HCT116 (cell line): ENCODE measurements at regions not wholly inside any gene's neighbourhood (a gene's known extent, or its start where the extent isn't known, plus 50 kb on each side); places are given as distances from the start of the nearest gene placed in this dataset.

Source experiments
- ATAC-seq: fragments of 200-7000 bp; cut with Tn5 transposase; 2 replicates; pipeline ENCODE4 v1.9.1; 2020; ENCODE audit warnings: mild to moderate bottlenecking, moderate library complexity
- BruUV-seq: library from RNA; stranded (reverse); fragments of 400-500 nt; replicated peaks from 2 replicates; lab custom pipeline; 2021; lab: Mats Ljungman, UMichigan
- CTCF ChIA-PET: fragments of 300-600 bp; sonication (Branson Sonifier 250); formaldehyde crosslinking; loops from one replicate; lab custom pipeline; 2021; ENCODE audit warnings: antibody characterized with exemption; lab: Charles Lee
- POLR2A ChIA-PET: fragments of 300-600, 350-600 bp; sonication (Branson Sonifier 250); formaldehyde crosslinking; loops from one replicate; lab custom pipeline; 2021; ENCODE audit warnings: antibody characterized with exemption; lab: Charles Lee
- RAD21 ChIA-PET, 2 experiments: fragments of 300-600 bp; sonication (Branson Sonifier 250); formaldehyde crosslinking; loops; one replicate each; lab custom pipeline; 2023; ENCODE audit warnings: low total read pairs in 2 of 2; ENCODE audit not compliant: uncharacterized antibody in 2 of 2, unreplicated experiment in 2 of 2, low non-redundant PET in 1 of 2; lab: Charles Lee
- DNase-seq: peaks from one replicate; pipeline ENCODE4 v3.0.0-alpha.2; 2010; ENCODE audit warnings: low read depth, low spot score
- H2AFZ ChIP-seq: fragments of 200-600 bp; shearing (Covaris generic), sonication (generic); 2 replicates; pipeline ENCODE4 v1.6.1; 2017; ENCODE audit warnings: low read depth, mixed run types, mixed read lengths, antibody characterized with exemption, low read length; ENCODE audit not compliant: poor library complexity, severe bottlenecking
- H3K27ac ChIP-seq: 2 replicates; pipeline ENCODE4 v1.5.1; 2012; ENCODE audit warnings: low read depth, low read length
- H3K27me3 ChIP-seq: fragments of 200-600 bp; sonication (generic); 2 replicates; pipeline ENCODE4 v1.6.1; 2016; ENCODE audit warnings: mixed run types, low read length, mixed read lengths; ENCODE audit not compliant: insufficient read depth
- H3K36me3 ChIP-seq, 2 experiments: fragments of 200-500 bp in 1 of 2; fragments of 200-600 bp in 1 of 2; sonication (Bioruptor generic) in 1 of 2; sonication (generic) in 1 of 2; 2 replicates each; pipeline versions ENCODE4 v1.5.1 to v1.6.1; 2014 to 2016; ENCODE audit warnings: low read length in 2 of 2, inconsistent platforms in 1 of 2, mixed read lengths in 1 of 2, mixed run types in 1 of 2; ENCODE audit not compliant: insufficient read depth in 2 of 2, control insufficient read depth in 1 of 2
- H3K4me1 ChIP-seq, 2 experiments: fragments of 200-600 bp in 1 of 2; sonication (generic) in 1 of 2; 2 replicates each; pipeline versions ENCODE4 v1.5.1 to v1.6.1; 2012 to 2017; ENCODE audit warnings: low read length in 2 of 2, inconsistent platforms in 1 of 2, mild to moderate bottlenecking in 1 of 2, mixed read lengths in 1 of 2, mixed run types in 1 of 2, moderate library complexity in 1 of 2; ENCODE audit not compliant: insufficient read depth in 2 of 2, control insufficient read depth in 1 of 2
- H3K4me2 ChIP-seq: fragments of 200-600 bp; sonication (generic); 2 replicates; pipeline ENCODE4 v1.6.1; 2017; ENCODE audit warnings: mixed run types, low read length, mixed read lengths
- H3K4me3 ChIP-seq, 2 experiments: fragments of 200-600 bp in 1 of 2; sonication (generic) in 1 of 2; replicated peaks in 1 of 2; 2 replicates each; pipeline ENCODE4 v1.5.1; 2011 to 2016; ENCODE audit warnings: low read length in 2 of 2, control low read depth in 1 of 2, low read depth in 1 of 2, mild to moderate bottlenecking in 1 of 2, mixed read lengths in 1 of 2, mixed run types in 1 of 2
- H3K79me2 ChIP-seq: fragments of 200-600 bp; sonication (generic); 2 replicates; pipeline ENCODE4 v1.6.1; 2017; ENCODE audit warnings: mild to moderate bottlenecking, mixed run types, low read length, moderate library complexity, mixed read lengths; ENCODE audit not compliant: insufficient read depth
- H3K9ac ChIP-seq: fragments of 200-600 bp; sonication (generic); 2 replicates; pipeline ENCODE4 v1.6.1; 2016; ENCODE audit warnings: low read length, mixed read lengths
- H3K9me2 ChIP-seq: fragments of 200-600 bp; sonication (generic), shearing (Covaris generic); 2 replicates; pipeline ENCODE4 v1.6.1; 2017; ENCODE audit warnings: mixed run types, mild to moderate bottlenecking, moderate library complexity; ENCODE audit not compliant: insufficient read depth
- H3K9me3 ChIP-seq, 2 experiments: fragments of 200-500 bp in 1 of 2; fragments of 200-600 bp in 1 of 2; sonication (Bioruptor generic) in 1 of 2; sonication (generic) in 1 of 2; 2 replicates each; pipeline ENCODE4 v1.6.1; 2014 to 2017; ENCODE audit warnings: low read length in 2 of 2, mixed read lengths in 2 of 2, inconsistent platforms in 1 of 2, low read depth in 1 of 2, mild to moderate bottlenecking in 1 of 2, mixed run types in 1 of 2, moderate library complexity in 1 of 2; ENCODE audit not compliant: control insufficient read depth in 1 of 2, insufficient read depth in 1 of 2
- H4K20me1 ChIP-seq: fragments of 200-600 bp; sonication (generic), shearing (Covaris generic); 2 replicates; pipeline ENCODE4 v1.6.1; 2017; ENCODE audit warnings: mixed run types, mild to moderate bottlenecking, moderate library complexity; ENCODE audit not compliant: insufficient read depth
- ATF3 ChIP-seq: IDR thresholded peaks from 2 replicates; pipeline ENCODE4 v1.6.1; 2012
- CBX3 ChIP-seq: IDR thresholded peaks from 2 replicates; pipeline ENCODE4 v1.6.1; 2012; ENCODE audit warnings: low read depth
- CTCF ChIP-seq, 3 experiments: fragments of 200-600 bp in 1 of 3; sonication (generic) in 1 of 3; IDR thresholded peaks in 2 of 3; conservative IDR thresholded peaks in 1 of 3; 2 replicates each; pipeline ENCODE4 v1.5.1; 2012 to 2017; ENCODE audit warnings: low read depth in 2 of 3, low read length in 2 of 3, antibody characterized with exemption in 1 of 3, borderline replicate concordance in 1 of 3, control low read depth in 1 of 3, mild to moderate bottlenecking in 1 of 3, mixed read lengths in 1 of 3, mixed run types in 1 of 3, moderate library complexity in 1 of 3; ENCODE audit not compliant: insufficient read depth in 1 of 3
- ELF1 ChIP-seq: IDR thresholded peaks from 2 replicates; pipeline ENCODE4 v1.6.1; 2012; ENCODE audit warnings: low read depth, borderline replicate concordance
- FOSL1 ChIP-seq: IDR thresholded peaks from 2 replicates; pipeline ENCODE4 v1.6.1; 2012; ENCODE audit warnings: low read depth
- POLR2A ChIP-seq: IDR thresholded peaks from 2 replicates; pipeline ENCODE4 v1.7.0; 2011; ENCODE audit warnings: borderline replicate concordance; ENCODE audit not compliant: insufficient read depth, insufficient read length; ENCODE audit errors: extremely low read depth
- POLR2AphosphoS5 ChIP-seq: IDR thresholded peaks from 2 replicates; pipeline ENCODE4 v1.6.1; 2011; ENCODE audit warnings: mild to moderate bottlenecking, low read depth, low read length, moderate library complexity
- REST ChIP-seq: IDR thresholded peaks from 2 replicates; pipeline ENCODE4 v1.6.1; 2012; ENCODE audit warnings: low read depth
- SP1 ChIP-seq: IDR thresholded peaks from 2 replicates; pipeline ENCODE4 v1.6.1; 2012; ENCODE audit warnings: low read depth
- SRF ChIP-seq: IDR thresholded peaks from 2 replicates; pipeline ENCODE4 v1.6.1; 2012; ENCODE audit warnings: low read depth
- YY1 ChIP-seq: IDR thresholded peaks from 2 replicates; pipeline ENCODE4 v1.6.1; 2011; ENCODE audit warnings: low read length, low read depth, moderate library complexity, mild to moderate bottlenecking; ENCODE audit not compliant: insufficient replicate concordance; ENCODE audit errors: extremely low read depth
- ZNF274 ChIP-seq: fragments of 200-500 bp; sonication (Bioruptor generic); IDR thresholded peaks from 2 replicates; pipeline ENCODE4 v1.6.1; 2014; ENCODE audit warnings: mild to moderate bottlenecking, low read depth, low read length, inconsistent platforms
- intact Hi-C: fragments of 100-400 bp; cut with micrococcal nuclease; formaldehyde crosslinking; loops from 2 replicates; pipeline ENCODE4 v1.10.0; 2022

GRCh38 chr5:84985148-84985547 lies 600.5 kb upstream of the EDIL3 start:
- no TSS peak for BruUV-seq
- CTCF ChIA-PET = no interaction called here

More at GRCh38 chr5:84985148-84985547, 600.5 kb upstream of the EDIL3 start:
- H3K4me2 ChIP-seq = no peak overlapping the region
- H3K4me1 ChIP-seq = no peaks in the 10 kb centered on the region
- H3K9me2 ChIP-seq = no peaks in the 10 kb centered on the region; the same call in 1 of the 2 replicates
- POLR2A ChIA-PET = no interaction called here
- no peaks in the 10 kb centered on the region for H3K27me3 ChIP-seq
- no peak for DNase-seq
- H3K36me3 ChIP-seq = no peaks in the 10 kb centered on the region
- no peak overlapping the region for H3K9ac ChIP-seq
- intact Hi-C loops = no loop called here
- no peak overlapping the region for H3K4me3 ChIP-seq
- ATAC-seq = no peak
- no peak overlapping the region for H3K27ac ChIP-seq
- H2AFZ ChIP-seq = no peak overlapping the region
- TF ChIP-seq CTCF (IDR thresholded peaks at IDR 0.05 in 2 of 3, conservative IDR thresholded peaks at IDR 0.05 in 1 of 3; ENCODE audit: borderline replicate concordance in 1 of 3, insufficient read depth in 1 of 3, low read depth in 2 of 3, low read length in 2 of 3) (no peak), REST (no peak), POLR2A (no peak), FOSL1 (no peak), SP1 (no peak), ELF1 (no peak), YY1 (no peak), POLR2AphosphoS5 (no peak), CBX3 (no peak), ZNF274 (no peak), ATF3 (no peak), SRF (no peak)
- H3K79me2 ChIP-seq = no peaks in the 10 kb centered on the region
- no peaks in the 10 kb centered on the region for H4K20me1 ChIP-seq
- H3K9me3 ChIP-seq = no peaks in the 10 kb centered on the region
- RAD21 ChIA-PET = no interaction called here
